ENCODE measurements at regions not wholly inside any gene's neighbourhood (a gene's known extent, or its start where the extent isn't known, plus 50 kb on each side); places are given as distances from the start of the nearest gene placed in this dataset.

DNA sequence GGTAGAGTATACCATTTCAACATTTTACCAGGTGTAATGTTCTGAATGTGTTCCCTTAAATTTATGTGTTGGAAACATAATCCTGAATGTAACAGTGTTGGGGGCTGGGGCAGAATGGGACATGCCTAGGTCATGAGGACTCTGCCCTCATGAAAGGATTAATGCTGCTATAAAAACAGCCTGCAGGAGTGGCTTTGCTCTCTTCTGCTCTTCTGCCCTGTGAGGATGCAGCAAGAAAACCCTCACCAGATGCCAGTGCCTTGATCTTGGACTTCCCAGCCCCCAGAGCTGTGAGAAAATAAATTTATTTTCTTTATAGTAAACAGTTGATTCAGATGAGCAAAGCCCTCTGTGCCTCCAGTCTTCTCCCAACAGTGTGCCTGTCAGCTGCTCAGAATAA lies 326.0 kb upstream of the ONECUT1 start:
- Histone ChIP-seq H2BK15ac (replicated peaks; ENCODE audit: low read depth) (no peak overlapping the region), H3K79me1 (ENCODE audit: low read length) (no peaks in the 10 kb centered on the region), H2BK120ac (ENCODE audit: low read depth, low read length) (no peak overlapping the region), H3K9ac (ENCODE audit: low read length) (no peak overlapping the region), H3K4ac (ENCODE audit: low read depth, low read length) (no peak overlapping the region), H3K56ac (ENCODE audit: low read length) (no peak overlapping the region), H3K27me3 (ENCODE audit: insufficient read depth, low read length, poor library complexity) (no peaks in the 10 kb centered on the region), H3K79me2 (ENCODE audit: control insufficient read depth, insufficient read depth, low read length) (no peaks in the 10 kb centered on the region), H3K23ac (ENCODE audit: low read length) (no peak overlapping the region), H3K18ac (ENCODE audit: low read length) (no peak overlapping the region), H3K4me2 (ENCODE audit: low read length) (no peak overlapping the region), H4K5ac (ENCODE audit: low read length) (no peak overlapping the region), H4K8ac (ENCODE audit: low read depth, low read length) (no peak overlapping the region), H3K36me3 (ENCODE audit: control insufficient read depth, insufficient read depth, low read length) (no peaks in the 10 kb centered on the region), H3K27ac (ENCODE audit: low read depth, low read length) (no peak overlapping the region), H3K4me1 (ENCODE audit: control insufficient read depth, low read depth, low read length) (no peaks in the 10 kb centered on the region), H3K4me3 (ENCODE audit: low read length) (no peak overlapping the region), H2BK5ac (ENCODE audit: low read length) (no peak overlapping the region), H2AK5ac (ENCODE audit: low read length) (no peak overlapping the region)
- no peak for DNase-seq

GRCh38 chr15:53115563-53115962 lies 325.4 kb upstream of the ONECUT1 start:
- H3K4me1 ChIP-seq (ENCODE audit: control insufficient read depth, low read depth, low read length), result no peaks in the 10 kb centered on the region
- H4K5ac ChIP-seq (ENCODE audit: low read length), result no peak overlapping the region
- no peak overlapping the region for H2BK5ac ChIP-seq (ENCODE audit: low read length)
- no peak overlapping the region for H2BK15ac ChIP-seq (replicated peaks; ENCODE audit: low read depth)
- H4K8ac ChIP-seq (ENCODE audit: low read depth, low read length), result no peak overlapping the region
- no peak overlapping the region for H2BK120ac ChIP-seq (ENCODE audit: low read depth, low read length)
- H3K23ac ChIP-seq (ENCODE audit: low read length), result no peak overlapping the region
- H3K79me1 ChIP-seq (ENCODE audit: low read length), result no peaks in the 10 kb centered on the region
- no peak overlapping the region for H3K4me3 ChIP-seq (ENCODE audit: low read length)
- no CpG with 5 or more reads among the region's 1 CpG for WGBS (ENCODE audit: extremely low coverage, insufficient coverage, low lambda C conversion rate)
- H3K18ac ChIP-seq (ENCODE audit: low read length), result no peak overlapping the region
- no peak overlapping the region for H3K4me2 ChIP-seq (ENCODE audit: low read length)
- no peak overlapping the region for H3K9ac ChIP-seq (ENCODE audit: low read length)
- H3K4ac ChIP-seq (ENCODE audit: low read depth, low read length), result no peak overlapping the region
- no peaks in the 10 kb centered on the region for H3K36me3 ChIP-seq (ENCODE audit: control insufficient read depth, insufficient read depth, low read length)
- DNase-seq, result no peak
- no peaks in the 10 kb centered on the region for H3K27me3 ChIP-seq (ENCODE audit: insufficient read depth, low read length, poor library complexity)
- no peak overlapping the region for H3K27ac ChIP-seq (ENCODE audit: low read depth, low read length)
- no peak overlapping the region for H2AK5ac ChIP-seq (ENCODE audit: low read length)
- no peak overlapping the region for H3K56ac ChIP-seq (ENCODE audit: low read length)
- H3K79me2 ChIP-seq (ENCODE audit: control insufficient read depth, insufficient read depth, low read length), result no peaks in the 10 kb centered on the region

DNA sequence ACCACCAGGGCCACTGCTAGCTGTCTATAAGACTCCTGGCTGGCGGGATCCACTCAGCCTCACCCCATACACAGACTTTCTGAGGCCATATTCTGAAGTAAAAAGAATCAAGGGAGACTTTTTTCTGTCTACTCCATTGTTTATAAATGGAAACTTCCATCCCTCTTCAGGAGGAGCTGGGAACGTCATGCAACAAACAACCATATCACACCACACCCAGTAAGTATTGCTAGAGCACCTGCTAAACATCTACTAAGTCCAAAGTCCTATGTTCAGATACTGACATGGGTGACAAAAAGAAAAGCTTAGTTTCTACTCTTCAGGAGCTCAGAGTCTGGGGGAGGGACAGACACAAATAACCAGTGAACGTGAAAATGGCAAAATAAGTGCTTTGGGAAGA lies 324.8 kb upstream of the ONECUT1 start:
- no peak overlapping the region for H4K5ac ChIP-seq (ENCODE audit: low read length)
- no peak overlapping the region for H3K56ac ChIP-seq (ENCODE audit: low read length)
- H4K8ac ChIP-seq (ENCODE audit: low read depth, low read length), result no peak overlapping the region
- H3K4me2 ChIP-seq (ENCODE audit: low read length), result no peak overlapping the region
- no peak overlapping the region for H2BK15ac ChIP-seq (replicated peaks; ENCODE audit: low read depth)
- H3K27ac ChIP-seq (ENCODE audit: low read depth, low read length), result no peak overlapping the region
- no peak overlapping the region for H3K23ac ChIP-seq (ENCODE audit: low read length)
- H3K79me2 ChIP-seq (ENCODE audit: control insufficient read depth, insufficient read depth, low read length), result no peaks in the 10 kb centered on the region
- no peak overlapping the region for H3K4ac ChIP-seq (ENCODE audit: low read depth, low read length)
- no peak overlapping the region for H3K9ac ChIP-seq (ENCODE audit: low read length)
- no peak overlapping the region for H2BK120ac ChIP-seq (ENCODE audit: low read depth, low read length)
- no peaks in the 10 kb centered on the region for H3K79me1 ChIP-seq (ENCODE audit: low read length)
- WGBS (ENCODE audit: extremely low coverage, insufficient coverage, low lambda C conversion rate), result no CpG with 5 or more reads among the region's 3 CpGs
- H2BK5ac ChIP-seq (ENCODE audit: low read length), result no peak overlapping the region
- no peak overlapping the region for H3K18ac ChIP-seq (ENCODE audit: low read length)
- no peak for DNase-seq
- H3K4me3 ChIP-seq (ENCODE audit: low read length), result no peak overlapping the region
- no peaks in the 10 kb centered on the region for H3K4me1 ChIP-seq (ENCODE audit: control insufficient read depth, low read depth, low read length)
- no peaks in the 10 kb centered on the region for H3K36me3 ChIP-seq (ENCODE audit: control insufficient read depth, insufficient read depth, low read length)
- no peak overlapping the region for H2AK5ac ChIP-seq (ENCODE audit: low read length)
- no peaks in the 10 kb centered on the region for H3K27me3 ChIP-seq (ENCODE audit: insufficient read depth, low read length, poor library complexity)

GRCh38 chr15:53110999-53111398 lies 320.9 kb upstream of the ONECUT1 start:
- Histone ChIP-seq H3K4me3 (ENCODE audit: low read length) (no peak overlapping the region), H3K4me1 (ENCODE audit: control insufficient read depth, low read depth, low read length) (no peaks in the 10 kb centered on the region), H3K27me3 (ENCODE audit: insufficient read depth, low read length, poor library complexity) (no peaks in the 10 kb centered on the region), H3K23ac (ENCODE audit: low read length) (no peak overlapping the region), H3K4ac (ENCODE audit: low read depth, low read length) (no peak overlapping the region), H2BK15ac (replicated peaks; ENCODE audit: low read depth) (no peak overlapping the region), H4K8ac (ENCODE audit: low read depth, low read length) (no peak overlapping the region), H3K27ac (ENCODE audit: low read depth, low read length) (no peak overlapping the region), H2AK5ac (ENCODE audit: low read length) (no peak overlapping the region), H3K9ac (ENCODE audit: low read length) (no peak overlapping the region), H3K56ac (ENCODE audit: low read length) (no peak overlapping the region), H2BK5ac (ENCODE audit: low read length) (no peak overlapping the region), H2BK120ac (ENCODE audit: low read depth, low read length) (no peak overlapping the region), H3K36me3 (ENCODE audit: control insufficient read depth, insufficient read depth, low read length) (no peaks in the 10 kb centered on the region), H3K79me2 (ENCODE audit: control insufficient read depth, insufficient read depth, low read length) (no peaks in the 10 kb centered on the region), H3K18ac (ENCODE audit: low read length) (no peak overlapping the region), H3K79me1 (ENCODE audit: low read length) (no peaks in the 10 kb centered on the region), H3K4me2 (ENCODE audit: low read length) (no peak overlapping the region), H4K5ac (ENCODE audit: low read length) (no peak overlapping the region)
- no CpG with 5 or more reads among the region's 4 CpGs for WGBS (ENCODE audit: extremely low coverage, insufficient coverage, low lambda C conversion rate)
- peak; percentile 47 for DNase-seq

DNA sequence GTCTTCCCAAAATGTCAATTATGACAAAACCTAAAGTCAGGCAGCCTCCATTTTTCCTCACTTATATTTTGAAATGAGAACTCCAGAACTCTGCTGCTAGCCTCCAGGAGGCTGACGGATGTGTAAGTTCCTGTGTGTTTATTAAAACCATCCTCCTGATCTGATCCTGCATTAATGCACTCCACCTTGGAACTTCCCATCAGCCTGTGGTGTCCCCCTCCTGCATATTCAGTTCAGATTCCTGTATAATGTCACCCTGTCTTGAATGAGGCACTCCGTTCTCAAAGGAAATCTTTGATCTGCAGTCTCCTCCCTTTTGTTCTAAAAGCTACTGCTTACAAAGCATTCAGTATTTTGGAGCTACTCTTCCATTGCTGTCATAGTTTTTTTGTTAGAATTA lies 318.2 kb upstream of the ONECUT1 start:
- Histone ChIP-seq H3K56ac (ENCODE audit: low read length) (no peak overlapping the region), H3K79me1 (ENCODE audit: low read length) (no peaks in the 10 kb centered on the region), H3K27me3 (ENCODE audit: insufficient read depth, low read length, poor library complexity) (no peaks in the 10 kb centered on the region), H3K4me2 (ENCODE audit: low read length) (no peak overlapping the region), H4K5ac (ENCODE audit: low read length) (no peak overlapping the region), H3K23ac (ENCODE audit: low read length) (no peak overlapping the region), H3K9ac (ENCODE audit: low read length) (no peak overlapping the region), H2BK5ac (ENCODE audit: low read length) (no peak overlapping the region), H2BK15ac (replicated peaks; ENCODE audit: low read depth) (no peak overlapping the region), H3K18ac (ENCODE audit: low read length) (no peak overlapping the region), H3K4me1 (ENCODE audit: control insufficient read depth, low read depth, low read length) (no peaks in the 10 kb centered on the region), H2BK120ac (ENCODE audit: low read depth, low read length) (no peak overlapping the region), H2AK5ac (ENCODE audit: low read length) (no peak overlapping the region), H4K8ac (ENCODE audit: low read depth, low read length) (no peak overlapping the region), H3K36me3 (ENCODE audit: control insufficient read depth, insufficient read depth, low read length) (no peaks in the 10 kb centered on the region), H3K4ac (ENCODE audit: low read depth, low read length) (no peak overlapping the region), H3K4me3 (ENCODE audit: low read length) (no peak overlapping the region), H3K27ac (ENCODE audit: low read depth, low read length) (no peak overlapping the region), H3K79me2 (ENCODE audit: control insufficient read depth, insufficient read depth, low read length) (no peaks in the 10 kb centered on the region)
- no peak for DNase-seq
- WGBS (ENCODE audit: extremely low coverage, insufficient coverage, low lambda C conversion rate), result no CpG with 5 or more reads among the region's 2 CpGs

DNA sequence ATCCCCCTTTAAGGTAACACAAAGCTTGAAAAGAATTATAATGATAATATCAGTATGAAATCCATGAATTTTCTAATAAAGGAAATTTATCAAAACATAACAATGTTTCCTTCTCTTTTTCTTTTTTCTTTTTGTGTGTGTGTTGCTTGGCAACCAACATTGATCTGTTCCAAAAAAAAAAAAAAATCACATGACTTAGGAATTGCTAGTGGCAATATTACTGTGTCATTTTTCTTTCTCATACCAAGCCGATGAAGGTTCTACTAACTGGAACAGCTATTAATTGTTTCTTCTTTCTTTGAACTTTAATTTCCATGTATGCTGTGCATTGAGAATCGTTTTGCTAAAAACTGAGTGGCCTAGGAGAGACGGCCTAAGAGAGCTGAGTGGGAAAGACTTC lies 317.7 kb upstream of the ONECUT1 start:
- Histone ChIP-seq H3K4me3 (ENCODE audit: low read length) (no peak overlapping the region), H3K56ac (ENCODE audit: low read length) (no peak overlapping the region), H3K4me1 (ENCODE audit: control insufficient read depth, low read depth, low read length) (no peaks in the 10 kb centered on the region), H3K79me2 (ENCODE audit: control insufficient read depth, insufficient read depth, low read length) (no peaks in the 10 kb centered on the region), H3K4ac (ENCODE audit: low read depth, low read length) (no peak overlapping the region), H3K9ac (ENCODE audit: low read length) (no peak overlapping the region), H3K27me3 (ENCODE audit: insufficient read depth, low read length, poor library complexity) (no peaks in the 10 kb centered on the region), H2BK120ac (ENCODE audit: low read depth, low read length) (no peak overlapping the region), H4K5ac (ENCODE audit: low read length) (no peak overlapping the region), H3K23ac (ENCODE audit: low read length) (no peak overlapping the region), H3K79me1 (ENCODE audit: low read length) (no peaks in the 10 kb centered on the region), H2BK15ac (replicated peaks; ENCODE audit: low read depth) (no peak overlapping the region), H2AK5ac (ENCODE audit: low read length) (no peak overlapping the region), H4K8ac (ENCODE audit: low read depth, low read length) (no peak overlapping the region), H3K36me3 (ENCODE audit: control insufficient read depth, insufficient read depth, low read length) (no peaks in the 10 kb centered on the region), H3K18ac (ENCODE audit: low read length) (no peak overlapping the region), H2BK5ac (ENCODE audit: low read length) (no peak overlapping the region), H3K27ac (ENCODE audit: low read depth, low read length) (no peak overlapping the region), H3K4me2 (ENCODE audit: low read length) (no peak overlapping the region)
- DNase-seq, result no peak
- WGBS (ENCODE audit: extremely low coverage, insufficient coverage, low lambda C conversion rate), result no CpG with 5 or more reads among the region's 3 CpGs

Data from mesendoderm (in vitro differentiated cells).